ENCODE measurements at regions not wholly inside any gene's neighbourhood (a gene's known extent, or its start where the extent isn't known, plus 50 kb on each side); places are given as distances from the start of the nearest gene placed in this dataset.

DNA sequence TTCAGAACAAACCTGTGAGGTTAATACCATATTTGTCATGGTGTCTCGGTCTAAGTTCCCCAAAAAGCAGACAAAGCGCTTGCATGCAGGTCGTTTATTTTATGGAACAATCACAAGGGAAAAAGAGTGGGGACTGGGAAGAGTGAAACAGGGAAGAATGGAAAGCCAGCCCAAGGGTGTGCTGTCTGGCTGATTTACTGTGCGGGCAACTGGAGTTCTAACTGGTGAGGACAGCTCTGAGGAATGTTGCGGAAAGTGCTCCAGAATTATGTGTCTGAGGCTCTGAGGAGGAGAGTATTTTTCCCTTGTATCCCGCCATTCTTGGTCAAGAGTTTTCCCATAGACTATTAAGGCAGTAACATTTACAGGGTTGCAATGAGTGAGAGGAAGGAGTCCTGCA is 465.4 kb downstream of the RMST start:
- H3K27ac ChIP-seq: no peak overlapping the region
- DNase-seq (ENCODE audit: low spot score): no peak
- no peaks in the 10 kb centered on the region for H3K9me3 ChIP-seq
- no peaks in the 10 kb centered on the region for H3K4me1 ChIP-seq
- no peak overlapping the region for H3K4me3 ChIP-seq
- H3K36me3 ChIP-seq: no peaks in the 10 kb centered on the region
- H3K27me3 ChIP-seq: no peaks in the 10 kb centered on the region
- TF ChIP-seq CTCF (IDR thresholded peaks at IDR 0.05): no peak

GRCh38 chr12:97936165-97936564 is 473.6 kb downstream of the RMST start:
- no peak for DNase-seq (ENCODE audit: low spot score)
- Histone ChIP-seq H3K4me3 (no peak overlapping the region), H3K9me3 (no peaks in the 10 kb centered on the region), H3K27ac (no peak overlapping the region), H3K36me3 (no peaks in the 10 kb centered on the region), H3K27me3 (no peaks in the 10 kb centered on the region), H3K4me1 (no peaks in the 10 kb centered on the region)
- no peak for TF ChIP-seq CTCF (IDR thresholded peaks at IDR 0.05)

DNA sequence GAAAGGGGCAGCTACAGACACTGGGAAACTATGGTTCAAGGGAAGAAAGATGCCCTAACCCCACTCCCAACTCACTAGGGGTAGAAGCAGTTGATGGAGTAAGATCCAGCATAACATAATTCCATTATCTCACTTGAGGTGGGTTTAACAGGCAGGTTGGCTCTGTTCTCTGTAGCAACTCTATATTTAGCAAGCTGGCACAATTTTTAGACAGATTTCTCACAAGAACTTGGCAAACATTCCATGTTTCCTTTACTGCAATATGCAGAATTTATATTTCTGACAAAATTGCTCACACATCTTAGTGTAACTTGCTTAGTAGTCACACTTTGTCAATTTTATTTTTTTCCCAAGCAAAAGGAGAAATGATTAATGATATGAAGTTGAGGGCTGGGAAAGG is 475.4 kb downstream of the RMST start:
- H3K4me1 ChIP-seq: no peaks in the 10 kb centered on the region
- H3K36me3 ChIP-seq: no peaks in the 10 kb centered on the region
- H3K9me3 ChIP-seq: no peaks in the 10 kb centered on the region
- no peaks in the 10 kb centered on the region for H3K27me3 ChIP-seq
- H3K27ac ChIP-seq: no peak overlapping the region
- DNase-seq (ENCODE audit: low spot score): no peak
- no peak for TF ChIP-seq CTCF (IDR thresholded peaks at IDR 0.05)
- H3K4me3 ChIP-seq: no peak overlapping the region

GRCh38 chr12:97939156-97939555 is 476.6 kb downstream of the RMST start:
- no peaks in the 10 kb centered on the region for H3K27me3 ChIP-seq
- H3K4me3 ChIP-seq: no peak overlapping the region
- no peaks in the 10 kb centered on the region for H3K4me1 ChIP-seq
- no peak overlapping the region for H3K27ac ChIP-seq
- H3K9me3 ChIP-seq: no peaks in the 10 kb centered on the region
- DNase-seq (ENCODE audit: low spot score): no peak
- H3K36me3 ChIP-seq: no peaks in the 10 kb centered on the region
- no peak for TF ChIP-seq CTCF (IDR thresholded peaks at IDR 0.05)

GRCh38 chr12:97940105-97940504 is 477.5 kb downstream of the RMST start:
- TF ChIP-seq CTCF (IDR thresholded peaks at IDR 0.05): no peak
- no peak overlapping the region for H3K27ac ChIP-seq

GRCh38 chr12:97940629-97941028 is 478.0 kb downstream of the RMST start:
- Histone ChIP-seq H3K9me3 (no peaks in the 10 kb centered on the region), H3K4me1 (no peaks in the 10 kb centered on the region), H3K4me3 (no peak overlapping the region), H3K27ac (no peak overlapping the region), H3K27me3 (no peaks in the 10 kb centered on the region), H3K36me3 (no peaks in the 10 kb centered on the region)
- no peak for TF ChIP-seq CTCF (IDR thresholded peaks at IDR 0.05)
- no peak for DNase-seq (ENCODE audit: low spot score)

More at GRCh38 chr12:97940105-97940504, 477.5 kb downstream of the RMST start:
- H3K27me3 ChIP-seq: no peaks in the 10 kb centered on the region
- no peak for DNase-seq (ENCODE audit: low spot score)
- no peaks in the 10 kb centered on the region for H3K9me3 ChIP-seq
- H3K4me3 ChIP-seq: no peak overlapping the region
- H3K4me1 ChIP-seq: no peaks in the 10 kb centered on the region
- no peaks in the 10 kb centered on the region for H3K36me3 ChIP-seq

Measured in right atrium auricular region (tissue), 2 donors.